ENCODE measurements at regions not wholly inside any gene's neighbourhood (a gene's known extent, or its start where the extent isn't known, plus 50 kb on each side); places are given as distances from the start of the nearest gene placed in this dataset.

DNA sequence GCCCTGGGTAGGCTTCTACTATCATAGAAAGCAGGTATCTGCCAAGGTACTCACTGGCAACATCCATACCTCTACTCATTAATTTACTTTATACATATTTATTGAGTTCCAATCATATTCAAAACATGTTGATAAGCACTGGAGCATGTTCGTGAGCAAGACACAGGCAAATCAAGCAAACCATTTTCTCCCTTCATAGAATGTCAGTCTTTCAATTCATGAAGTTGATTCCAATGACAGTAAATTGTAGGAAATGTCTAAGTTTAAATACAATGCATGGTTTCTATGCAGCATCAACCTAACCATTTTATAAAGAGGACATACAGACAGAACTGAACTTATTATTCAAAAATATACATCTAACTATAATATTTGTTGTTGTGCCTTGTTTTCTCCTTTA is 978.6 kb downstream of the CDH8 start:
- TF ChIP-seq, protein P1, sequence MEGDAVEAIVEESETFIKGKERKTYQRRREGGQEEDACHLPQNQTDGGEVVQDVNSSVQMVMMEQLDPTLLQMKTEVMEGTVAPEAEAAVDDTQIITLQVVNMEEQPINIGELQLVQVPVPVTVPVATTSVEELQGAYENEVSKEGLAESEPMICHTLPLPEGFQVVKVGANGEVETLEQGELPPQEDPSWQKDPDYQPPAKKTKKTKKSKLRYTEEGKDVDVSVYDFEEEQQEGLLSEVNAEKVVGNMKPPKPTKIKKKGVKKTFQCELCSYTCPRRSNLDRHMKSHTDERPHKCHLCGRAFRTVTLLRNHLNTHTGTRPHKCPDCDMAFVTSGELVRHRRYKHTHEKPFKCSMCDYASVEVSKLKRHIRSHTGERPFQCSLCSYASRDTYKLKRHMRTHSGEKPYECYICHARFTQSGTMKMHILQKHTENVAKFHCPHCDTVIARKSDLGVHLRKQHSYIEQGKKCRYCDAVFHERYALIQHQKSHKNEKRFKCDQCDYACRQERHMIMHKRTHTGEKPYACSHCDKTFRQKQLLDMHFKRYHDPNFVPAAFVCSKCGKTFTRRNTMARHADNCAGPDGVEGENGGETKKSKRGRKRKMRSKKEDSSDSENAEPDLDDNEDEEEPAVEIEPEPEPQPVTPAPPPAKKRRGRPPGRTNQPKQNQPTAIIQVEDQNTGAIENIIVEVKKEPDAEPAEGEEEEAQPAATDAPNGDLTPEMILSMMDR (IDR thresholded peaks at IDR 0.05; ENCODE audit: low read depth, low read length, poor library complexity, severe bottlenecking): no peak
- no peak for TF ChIP-seq EZH2phosphoT487 (IDR thresholded peaks at IDR 0.05; ENCODE audit: borderline replicate concordance, low read length)

All from DOHH2 (cell line).